K562 (cell line): ENCODE measurements at regions not wholly inside any gene's neighbourhood (a gene's known extent, or its start where the extent isn't known, plus 50 kb on each side); places are given as distances from the start of the nearest gene placed in this dataset.

Source experiments
- ATAC-seq: fragments of 200-7000 bp; cut with Tn5 transposase; 3 replicates; pipeline ENCODE4 v1.9.1; 2020; ENCODE audit warnings: moderate library complexity
- BruUV-seq: library from RNA; stranded (reverse); fragments of 400-500 nt; replicated peaks from 2 replicates; lab custom pipeline; 2021; lab: Mats Ljungman, UMichigan
- CTCF ChIA-PET: fragments of 300-600 bp; formaldehyde crosslinking; extraction: SDS; loops from one replicate; lab custom pipeline; 2021; ENCODE audit warnings: low intra/inter-chr PET ratio; lab: Yijun Ruan, JAX
- POLR2A ChIA-PET: fragments of 300-600, 350-650 bp; sonication (Branson Sonifier 250); formaldehyde crosslinking; extraction: SDS; loops from one replicate; lab custom pipeline; 2021; ENCODE audit warnings: antibody characterized with exemption, inconsistent platforms; lab: Yijun Ruan, JAX
- DNase-seq, 4 experiments: peaks; one replicate each; pipeline versions ENCODE4 v3.0.0 to v3.0.0-alpha.2; 2011 to 2018; ENCODE audit warnings: low spot score in 3 of 4, mixed read lengths in 3 of 4; ENCODE audit errors: extremely low read depth in 1 of 4
- FAIRE-seq: peaks from 2 replicates; lab custom pipeline; 2011; peaks lifted over from hg19 to GRCh38; lab: Jason Lieb, UNC
- H2AFZ ChIP-seq: 2 replicates; pipeline ENCODE4 v1.6.0; 2011; ENCODE audit warnings: low read depth, low read length, control low read depth, inconsistent platforms
- H3K27ac ChIP-seq: fragments of 200-600 bp; 3 replicates; pipeline ENCODE4 v1.8.0; 2011; ENCODE audit warnings: low read depth, mild to moderate bottlenecking, control low read depth, inconsistent platforms, low read length, moderate library complexity, mixed read lengths; ENCODE audit errors: extremely low read depth
- H3K27me3 ChIP-seq, 2 experiments: fragments of 300-600 bp in 1 of 2; 2 replicates in 1 of 2; 3 replicates in 1 of 2; pipeline versions ENCODE4 v1.6.0 to v1.8.0; 2011; ENCODE audit warnings: inconsistent platforms in 2 of 2, low read length in 2 of 2, mild to moderate bottlenecking in 1 of 2, mixed read lengths in 1 of 2, moderate library complexity in 1 of 2; ENCODE audit not compliant: control insufficient read depth in 2 of 2, insufficient read depth in 2 of 2
- H3K36me3 ChIP-seq: fragments of 300-600 bp; 3 replicates; pipeline ENCODE4 v1.8.0; 2011; ENCODE audit warnings: mild to moderate bottlenecking, low read length, inconsistent platforms; ENCODE audit not compliant: control insufficient read depth, insufficient read depth
- H3K4me1 ChIP-seq, 2 experiments: fragments of 200-600 bp in 1 of 2; replicated peaks in 1 of 2; 2 replicates in 1 of 2; 3 replicates in 1 of 2; pipeline versions ENCODE4 v1.5.1 to v1.8.0; 2011; ENCODE audit warnings: inconsistent platforms in 2 of 2, low read length in 2 of 2, mild to moderate bottlenecking in 1 of 2, mixed read lengths in 1 of 2, moderate library complexity in 1 of 2; ENCODE audit not compliant: control insufficient read depth in 2 of 2, insufficient read depth in 2 of 2
- H3K4me2 ChIP-seq: 2 replicates; pipeline ENCODE4 v1.6.1; 2011; ENCODE audit warnings: low read length, control low read depth, inconsistent platforms, mixed read lengths; ENCODE audit not compliant: insufficient read depth
- H3K4me3 ChIP-seq: fragments of 200-600 bp; sonication (generic), shearing (Covaris generic); 2 replicates; pipeline ENCODE4 v1.5.1; 2016; ENCODE audit warnings: control low read depth, inconsistent platforms
- H3K79me2 ChIP-seq: fragments of 200-600 bp; 3 replicates; pipeline ENCODE4 v1.8.0; 2011; ENCODE audit warnings: low read length, inconsistent platforms; ENCODE audit not compliant: control insufficient read depth, insufficient read depth
- H3K9ac ChIP-seq, 2 experiments: 2 replicates each; pipeline versions ENCODE4 v1.6.0 to v1.6.1; 2011; ENCODE audit warnings: low read depth in 2 of 2, low read length in 2 of 2, control low read depth in 1 of 2, inconsistent platforms in 1 of 2, mild to moderate bottlenecking in 1 of 2, mixed read lengths in 1 of 2; ENCODE audit not compliant: insufficient read depth in 1 of 2
- H3K9me1 ChIP-seq: one replicate; pipeline ENCODE4 v1.6.0; 2011; ENCODE audit warnings: inconsistent platforms, mild to moderate bottlenecking, low read length, moderate library complexity; ENCODE audit not compliant: control insufficient read depth, insufficient read depth
- H3K9me3 ChIP-seq: replicated peaks from 2 replicates; pipeline ENCODE4 v1.5.1; 2011; ENCODE audit warnings: low read depth, low read length, inconsistent platforms; ENCODE audit not compliant: control insufficient read depth, insufficient read depth
- H4K20me1 ChIP-seq: replicated peaks from 2 replicates; pipeline ENCODE4 v1.6.1; 2011; ENCODE audit warnings: low read length, inconsistent platforms, mixed read lengths; ENCODE audit not compliant: control insufficient read depth, insufficient read depth
- CTBP1 ChIP-seq: fragments of 450-650 bp; IDR thresholded peaks from 2 replicates; pipeline ENCODE4 v1.6.1; 2016; ENCODE audit warnings: borderline replicate concordance
- ESRRB ChIP-seq: fragments of 250-450 bp; sonication (Bioruptor Pico); IDR thresholded peaks from 2 replicates; pipeline ENCODE4 v1.5.0; 2020; ENCODE audit warnings: mild to moderate bottlenecking, moderate library complexity, borderline replicate concordance
- IRF2 ChIP-seq: sonication (generic); formaldehyde crosslinking; IDR thresholded peaks from 2 replicates; pipeline ENCODE4 v1.8.1; 2022; ENCODE audit warnings: mild to moderate bottlenecking, missing genetic modification reagents
- NBN ChIP-seq: fragments of 450-650 bp; IDR thresholded peaks from 2 replicates; pipeline ENCODE4 v1.6.1; 2016; ENCODE audit warnings: low read depth, mild to moderate bottlenecking
- SRSF9 ChIP-seq: fragments of 200-400 bp; formaldehyde crosslinking; IDR thresholded peaks from 2 replicates; pipeline ENCODE4 v1.6.1; 2017; ENCODE audit warnings: low read depth, low read length, borderline replicate concordance
- TAL1 ChIP-seq: fragments of 450-650 bp; IDR thresholded peaks from 2 replicates; pipeline ENCODE4 v1.6.1; 2016; ENCODE audit warnings: mild to moderate bottlenecking
- TCF7L2 ChIP-seq: fragments of 150-350 bp; IDR thresholded peaks from 2 replicates; pipeline ENCODE4 v1.6.1; 2016; ENCODE audit warnings: low read depth, mild to moderate bottlenecking, low read length, moderate library complexity
- ZFPM2 ChIP-seq: fragments of 250-450 bp; sonication (Bioruptor Pico); IDR thresholded peaks from 2 replicates; pipeline ENCODE4 v1.5.1; 2022; ENCODE audit warnings: mild to moderate bottlenecking
- ZNF668 ChIP-seq: fragments of 250-450 bp; sonication (Bioruptor Pico); IDR thresholded peaks from 2 replicates; pipeline ENCODE4 v1.8.0; 2022; ENCODE audit warnings: mild to moderate bottlenecking, inconsistent platforms
- ZNF707 ChIP-seq: fragments of 250-450 bp; sonication (Bioruptor Pico); conservative IDR thresholded peaks from 2 replicates; pipeline ENCODE4 v1.8.0; 2022; ENCODE audit warnings: inconsistent platforms, mild to moderate bottlenecking, moderate library complexity
- ZNF830 ChIP-seq: fragments of 250-450 bp; sonication (Bioruptor Pico); IDR thresholded peaks from 2 replicates; pipeline ENCODE4 v1.5.0; 2021; ENCODE audit warnings: mild to moderate bottlenecking
- WGBS: fragments of 100-300 bp; shearing (Covaris generic); methylation state at CpG from one replicate; pipeline ENCODE4 v1.1.6; 2016; ENCODE audit warnings: low coverage, mixed read lengths; ENCODE audit not compliant: insufficient coverage; ENCODE audit errors: missing lambda C conversion rate; 5-methylcytosine and 5-hydroxymethylcytosine counted together
- in situ Hi-C: fragments of 300-500 bp; cut with MboI; formaldehyde crosslinking; loops from 4 replicates; pipeline ENCODE4 v1.15.0; 2018; ENCODE audit warnings: inconsistent platforms, mixed read lengths
- intact Hi-C: fragments of 100-400 bp; cut with micrococcal nuclease; formaldehyde crosslinking; loops from 2 replicates; pipeline ENCODE4 v1.14.2; 2022
- TF ChIP-seq, protein P1 (sequence below): fragments of 450-650 bp; formaldehyde crosslinking; IDR thresholded peaks from 2 replicates; pipeline ENCODE4 v1.4.0; 2020; ENCODE audit warnings: mild to moderate bottlenecking, moderate library complexity
- TF ChIP-seq, protein P2 (sequence below): sonication (generic); formaldehyde crosslinking; IDR thresholded peaks from 2 replicates; pipeline ENCODE4 v1.5.0; 2020; ENCODE audit warnings: missing genetic modification reagents
- TF ChIP-seq, protein P3 (sequence below): fragments of 200-800 bp; sonication (Bioruptor generic); IDR thresholded peaks from 2 replicates; pipeline ENCODE4 v1.6.1; 2017; ENCODE audit warnings: missing genetic modification characterization, missing compliant biosample characterization

DNA sequence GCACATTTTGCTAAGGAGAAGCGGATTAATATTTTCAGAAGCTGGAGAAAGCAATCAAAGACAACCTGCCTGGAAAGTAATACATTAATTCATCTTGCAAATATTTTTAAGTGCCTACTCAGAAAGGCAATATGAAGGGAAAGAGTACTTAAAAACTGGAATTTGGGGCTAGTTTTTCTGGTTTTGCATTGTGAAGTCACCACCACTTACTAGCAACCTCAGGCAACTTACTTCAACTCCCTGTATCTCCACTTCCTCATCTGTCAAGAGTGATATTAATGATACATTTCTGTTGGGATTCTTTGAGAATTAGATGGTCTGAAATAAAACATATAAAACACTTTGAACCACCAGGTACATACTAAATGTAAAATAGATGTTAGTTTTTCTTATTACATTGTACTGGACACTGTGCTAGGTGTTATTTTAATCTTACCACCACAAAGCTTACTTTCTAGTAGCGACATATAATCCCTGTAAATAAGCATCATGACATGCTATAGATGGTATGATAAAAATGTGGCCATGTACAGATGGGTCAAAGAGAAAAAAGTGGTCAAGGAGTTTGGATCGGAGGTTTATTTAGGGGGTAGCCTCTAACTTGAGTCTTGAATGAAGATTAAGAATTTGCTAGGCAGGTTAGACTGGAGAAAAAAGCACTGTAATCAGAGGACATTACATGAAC lies 101.2 kb downstream of the SPRY2 start:
- H3K9me3 ChIP-seq = no peaks in the 10 kb centered on the region
- H3K9me1 ChIP-seq = no peaks in the 10 kb centered on the region
- no peaks in the 10 kb centered on the region; a peak in 1 of 5 replicates for H3K27me3 ChIP-seq
- H2AFZ ChIP-seq = no peak overlapping the region
- DNase-seq = no peak
- BruUV-seq = no TSS peak
- TF ChIP-seq ESRRB (no peak), ZNF668 (CRISPR knock-in tag) (no peak), SRSF9 (no peak)
- no peak overlapping the region for H3K27ac ChIP-seq
- no peak for ATAC-seq
- intact Hi-C loops (no loop called here), in situ Hi-C loops (no loop called here)
- no peak overlapping the region for H3K4me3 ChIP-seq
- H3K9ac ChIP-seq = no peak overlapping the region
- no peak for FAIRE-seq
- H4K20me1 ChIP-seq = no peaks in the 10 kb centered on the region
- ChIA-PET POLR2A (no interaction called here), CTCF (no interaction called here)
- H3K79me2 ChIP-seq = no peaks in the 10 kb centered on the region
- 0% methylated on average over 3 of the region's 3 CpGs for WGBS
- no peaks in the 10 kb centered on the region for H3K36me3 ChIP-seq
- no peaks in the 10 kb centered on the region for H3K4me1 ChIP-seq
- H3K4me2 ChIP-seq = no peak overlapping the region

DNA sequence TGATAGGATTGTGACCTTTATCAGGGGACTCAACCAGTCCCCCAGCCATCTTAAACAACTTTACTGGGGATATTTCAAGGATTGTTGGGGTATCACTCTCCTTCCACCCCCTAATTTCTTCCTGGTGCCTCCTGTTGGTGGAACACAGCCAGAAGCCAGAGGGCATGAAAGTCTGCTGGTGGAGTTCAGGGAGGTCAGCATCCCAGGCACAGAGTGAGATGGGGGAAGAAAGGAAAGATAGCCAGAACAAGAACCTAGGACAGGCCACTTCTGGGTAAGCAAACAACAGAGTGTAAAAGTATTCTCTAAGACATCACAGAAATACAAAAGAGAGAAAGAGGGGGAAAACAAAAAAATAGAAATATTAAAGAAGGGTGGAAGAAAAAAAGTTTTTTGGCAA lies 101.8 kb downstream of the SPRY2 start:
- H3K9ac ChIP-seq = no peak overlapping the region
- CTCF ChIA-PET = no interaction called here
- TF ChIP-seq TCF7L2 (no peak), IRF2 (CRISPR knock-in tag) (no peak), ZNF707 (CRISPR knock-in tag) (no peak), ZNF830 (CRISPR knock-in tag) (no peak), CTBP1 (no peak), TAL1 (no peak), ZFPM2 (CRISPR knock-in tag) (no peak), NBN (no peak)
- TF ChIP-seq, protein P1, sequence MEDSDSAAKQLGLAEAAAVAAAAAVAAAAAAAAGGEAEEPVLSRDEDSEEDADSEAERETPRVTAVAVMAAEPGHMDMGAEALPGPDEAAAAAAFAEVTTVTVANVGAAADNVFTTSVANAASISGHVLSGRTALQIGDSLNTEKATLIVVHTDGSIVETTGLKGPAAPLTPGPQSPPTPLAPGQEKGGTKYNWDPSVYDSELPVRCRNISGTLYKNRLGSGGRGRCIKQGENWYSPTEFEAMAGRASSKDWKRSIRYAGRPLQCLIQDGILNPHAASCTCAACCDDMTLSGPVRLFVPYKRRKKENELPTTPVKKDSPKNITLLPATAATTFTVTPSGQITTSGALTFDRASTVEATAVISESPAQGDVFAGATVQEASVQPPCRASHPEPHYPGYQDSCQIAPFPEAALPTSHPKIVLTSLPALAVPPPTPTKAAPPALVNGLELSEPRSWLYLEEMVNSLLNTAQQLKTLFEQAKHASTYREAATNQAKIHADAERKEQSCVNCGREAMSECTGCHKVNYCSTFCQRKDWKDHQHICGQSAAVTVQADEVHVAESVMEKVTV (CRISPR knock-in tag) = no peak
- TF ChIP-seq, protein P2, sequence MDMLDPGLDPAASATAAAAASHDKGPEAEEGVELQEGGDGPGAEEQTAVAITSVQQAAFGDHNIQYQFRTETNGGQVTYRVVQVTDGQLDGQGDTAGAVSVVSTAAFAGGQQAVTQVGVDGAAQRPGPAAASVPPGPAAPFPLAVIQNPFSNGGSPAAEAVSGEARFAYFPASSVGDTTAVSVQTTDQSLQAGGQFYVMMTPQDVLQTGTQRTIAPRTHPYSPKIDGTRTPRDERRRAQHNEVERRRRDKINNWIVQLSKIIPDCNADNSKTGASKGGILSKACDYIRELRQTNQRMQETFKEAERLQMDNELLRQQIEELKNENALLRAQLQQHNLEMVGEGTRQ (CRISPR knock-in tag) = no peak
- TF ChIP-seq, protein P3, sequence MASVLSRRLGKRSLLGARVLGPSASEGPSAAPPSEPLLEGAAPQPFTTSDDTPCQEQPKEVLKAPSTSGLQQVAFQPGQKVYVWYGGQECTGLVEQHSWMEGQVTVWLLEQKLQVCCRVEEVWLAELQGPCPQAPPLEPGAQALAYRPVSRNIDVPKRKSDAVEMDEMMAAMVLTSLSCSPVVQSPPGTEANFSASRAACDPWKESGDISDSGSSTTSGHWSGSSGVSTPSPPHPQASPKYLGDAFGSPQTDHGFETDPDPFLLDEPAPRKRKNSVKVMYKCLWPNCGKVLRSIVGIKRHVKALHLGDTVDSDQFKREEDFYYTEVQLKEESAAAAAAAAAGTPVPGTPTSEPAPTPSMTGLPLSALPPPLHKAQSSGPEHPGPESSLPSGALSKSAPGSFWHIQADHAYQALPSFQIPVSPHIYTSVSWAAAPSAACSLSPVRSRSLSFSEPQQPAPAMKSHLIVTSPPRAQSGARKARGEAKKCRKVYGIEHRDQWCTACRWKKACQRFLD (CRISPR knock-in tag) = no peak

More for the DNA sequence above, 101.8 kb downstream of the SPRY2 start:
- no peaks in the 10 kb centered on the region for H4K20me1 ChIP-seq
- no peak overlapping the region for H3K27ac ChIP-seq
- no peaks in the 10 kb centered on the region for H3K79me2 ChIP-seq
- H3K9me1 ChIP-seq = no peaks in the 10 kb centered on the region
- H3K4me2 ChIP-seq = no peak overlapping the region
- POLR2A ChIA-PET = no interaction called here
- FAIRE-seq (no peak), DNase-seq (no peak), ATAC-seq (no peak)
- intact Hi-C loops (no loop called here), in situ Hi-C loops (no loop called here)
- H3K36me3 ChIP-seq = no peaks in the 10 kb centered on the region
- no peaks in the 10 kb centered on the region for H3K9me3 ChIP-seq
- H2AFZ ChIP-seq = no peak overlapping the region
- BruUV-seq = no TSS peak
- H3K4me3 ChIP-seq = no peak overlapping the region
- no peaks in the 10 kb centered on the region for H3K4me1 ChIP-seq
- H3K27me3 ChIP-seq = no peaks in the 10 kb centered on the region; a peak in 1 of 5 replicates
